HCT116 (cell line): ENCODE measurements at regions not wholly inside any gene's neighbourhood (a gene's known extent, or its start where the extent isn't known, plus 50 kb on each side); places are given as distances from the start of the nearest gene placed in this dataset.

ENCODE experiments used
- ELF1 ChIP-seq: IDR thresholded peaks from 2 replicates; pipeline ENCODE4 v1.6.1; 2012; ENCODE audit warnings: low read depth, borderline replicate concordance
- EZH2 ChIP-seq: fragments of 200-600 bp; sonication (generic); IDR thresholded peaks from 2 replicates; pipeline ENCODE4 v1.6.1; 2017; ENCODE audit warnings: antibody characterized with exemption, mixed run types
- EZH2phosphoT487 ChIP-seq: fragments of 200-600 bp; IDR thresholded peaks from 2 replicates; pipeline ENCODE4 v1.6.1; 2018; ENCODE audit warnings: antibody characterized with exemption, borderline replicate concordance
- FOSL1 ChIP-seq: IDR thresholded peaks from 2 replicates; pipeline ENCODE4 v1.6.1; 2012; ENCODE audit warnings: low read depth
- POLR2A ChIP-seq: IDR thresholded peaks from 2 replicates; pipeline ENCODE4 v1.7.0; 2011; ENCODE audit warnings: borderline replicate concordance; ENCODE audit not compliant: insufficient read depth, insufficient read length; ENCODE audit errors: extremely low read depth
- POLR2AphosphoS5 ChIP-seq: IDR thresholded peaks from 2 replicates; pipeline ENCODE4 v1.6.1; 2011; ENCODE audit warnings: mild to moderate bottlenecking, low read depth, low read length, moderate library complexity
- RAD21 ChIP-seq: IDR thresholded peaks from 2 replicates; pipeline ENCODE4 v1.6.1; 2012; ENCODE audit warnings: low read depth, mild to moderate bottlenecking
- REST ChIP-seq: IDR thresholded peaks from 2 replicates; pipeline ENCODE4 v1.6.1; 2012; ENCODE audit warnings: low read depth
- YY1 ChIP-seq: IDR thresholded peaks from 2 replicates; pipeline ENCODE4 v1.6.1; 2011; ENCODE audit warnings: low read length, low read depth, moderate library complexity, mild to moderate bottlenecking; ENCODE audit not compliant: insufficient replicate concordance; ENCODE audit errors: extremely low read depth
- ZNF274 ChIP-seq: fragments of 200-500 bp; sonication (Bioruptor generic); IDR thresholded peaks from 2 replicates; pipeline ENCODE4 v1.6.1; 2014; ENCODE audit warnings: mild to moderate bottlenecking, low read depth, low read length, inconsistent platforms
- TF ChIP-seq, protein P1 (sequence below), 3 experiments: fragments of 200-600 bp in 1 of 3; sonication (generic) in 1 of 3; IDR thresholded peaks in 2 of 3; conservative IDR thresholded peaks in 1 of 3; 2 replicates each; pipeline ENCODE4 v1.5.1; 2012 to 2017; ENCODE audit warnings: low read depth in 2 of 3, low read length in 2 of 3, antibody characterized with exemption in 1 of 3, borderline replicate concordance in 1 of 3, control low read depth in 1 of 3, mild to moderate bottlenecking in 1 of 3, mixed read lengths in 1 of 3, mixed run types in 1 of 3, moderate library complexity in 1 of 3; ENCODE audit not compliant: insufficient read depth in 1 of 3
- TF ChIP-seq, protein P2 (sequence below): IDR thresholded peaks from 2 replicates; pipeline ENCODE4 v1.6.1; 2012
- TF ChIP-seq, protein P3 (sequence below): IDR thresholded peaks from 2 replicates; pipeline ENCODE4 v1.6.1; 2011; ENCODE audit warnings: mild to moderate bottlenecking, low read length, moderate library complexity; ENCODE audit not compliant: insufficient replicate concordance; ENCODE audit errors: extremely low read depth

- TF ChIP-seq RAD21 (no peak), ZNF274 (no peak), EZH2 (no peak), POLR2A (no peak), POLR2AphosphoS5 (no peak), ELF1 (no peak), EZH2phosphoT487 (no peak), YY1 (no peak), REST (no peak), FOSL1 (no peak)
- TF ChIP-seq, protein P1, sequence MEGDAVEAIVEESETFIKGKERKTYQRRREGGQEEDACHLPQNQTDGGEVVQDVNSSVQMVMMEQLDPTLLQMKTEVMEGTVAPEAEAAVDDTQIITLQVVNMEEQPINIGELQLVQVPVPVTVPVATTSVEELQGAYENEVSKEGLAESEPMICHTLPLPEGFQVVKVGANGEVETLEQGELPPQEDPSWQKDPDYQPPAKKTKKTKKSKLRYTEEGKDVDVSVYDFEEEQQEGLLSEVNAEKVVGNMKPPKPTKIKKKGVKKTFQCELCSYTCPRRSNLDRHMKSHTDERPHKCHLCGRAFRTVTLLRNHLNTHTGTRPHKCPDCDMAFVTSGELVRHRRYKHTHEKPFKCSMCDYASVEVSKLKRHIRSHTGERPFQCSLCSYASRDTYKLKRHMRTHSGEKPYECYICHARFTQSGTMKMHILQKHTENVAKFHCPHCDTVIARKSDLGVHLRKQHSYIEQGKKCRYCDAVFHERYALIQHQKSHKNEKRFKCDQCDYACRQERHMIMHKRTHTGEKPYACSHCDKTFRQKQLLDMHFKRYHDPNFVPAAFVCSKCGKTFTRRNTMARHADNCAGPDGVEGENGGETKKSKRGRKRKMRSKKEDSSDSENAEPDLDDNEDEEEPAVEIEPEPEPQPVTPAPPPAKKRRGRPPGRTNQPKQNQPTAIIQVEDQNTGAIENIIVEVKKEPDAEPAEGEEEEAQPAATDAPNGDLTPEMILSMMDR (IDR thresholded peaks at IDR 0.05 in 2 of 3, conservative IDR thresholded peaks at IDR 0.05 in 1 of 3; ENCODE audit: borderline replicate concordance in 1 of 3, insufficient read depth in 1 of 3, low read depth in 2 of 3, low read length in 2 of 3), result no peak
- TF ChIP-seq, protein P2, sequence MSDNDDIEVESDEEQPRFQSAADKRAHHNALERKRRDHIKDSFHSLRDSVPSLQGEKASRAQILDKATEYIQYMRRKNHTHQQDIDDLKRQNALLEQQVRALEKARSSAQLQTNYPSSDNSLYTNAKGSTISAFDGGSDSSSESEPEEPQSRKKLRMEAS, result no peak
- TF ChIP-seq, protein P3, sequence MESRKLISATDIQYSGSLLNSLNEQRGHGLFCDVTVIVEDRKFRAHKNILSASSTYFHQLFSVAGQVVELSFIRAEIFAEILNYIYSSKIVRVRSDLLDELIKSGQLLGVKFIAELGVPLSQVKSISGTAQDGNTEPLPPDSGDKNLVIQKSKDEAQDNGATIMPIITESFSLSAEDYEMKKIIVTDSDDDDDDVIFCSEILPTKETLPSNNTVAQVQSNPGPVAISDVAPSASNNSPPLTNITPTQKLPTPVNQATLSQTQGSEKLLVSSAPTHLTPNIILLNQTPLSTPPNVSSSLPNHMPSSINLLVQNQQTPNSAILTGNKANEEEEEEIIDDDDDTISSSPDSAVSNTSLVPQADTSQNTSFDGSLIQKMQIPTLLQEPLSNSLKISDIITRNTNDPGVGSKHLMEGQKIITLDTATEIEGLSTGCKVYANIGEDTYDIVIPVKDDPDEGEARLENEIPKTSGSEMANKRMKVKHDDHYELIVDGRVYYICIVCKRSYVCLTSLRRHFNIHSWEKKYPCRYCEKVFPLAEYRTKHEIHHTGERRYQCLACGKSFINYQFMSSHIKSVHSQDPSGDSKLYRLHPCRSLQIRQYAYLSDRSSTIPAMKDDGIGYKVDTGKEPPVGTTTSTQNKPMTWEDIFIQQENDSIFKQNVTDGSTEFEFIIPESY, result no peak
Measured at GRCh38 chr18:28684746-28685355, 507.9 kb upstream of the CDH2 start.
